Common myeloid progenitor, CD34-positive (primary cell): ENCODE measurements at regions not wholly inside any gene's neighbourhood (a gene's known extent, or its start where the extent isn't known, plus 50 kb on each side); places are given as distances from the start of the nearest gene placed in this dataset.

Experiments used
- CTCF ChIA-PET: fragments of 350-600 bp; sonication (Branson Sonifier 250); formaldehyde crosslinking; loops from one replicate; lab custom pipeline; 2021; ENCODE audit warnings: antibody characterized with exemption; lab: Charles Lee
- POLR2A ChIA-PET: fragments of 350-600 bp; sonication (Branson Sonifier 250); formaldehyde crosslinking; loops from one replicate; lab custom pipeline; 2021; ENCODE audit warnings: antibody characterized with exemption; lab: Charles Lee
- DNase-seq, 3 donors: peaks; one replicate each; pipeline versions ENCODE4 v3.0.0 to v3.0.0-alpha.2; 2013
- H3K27ac ChIP-seq, 2 experiments: 1 replicate in 1 of 2; 2 replicates in 1 of 2; pipeline ENCODE4 v1.7.0; 2013; ENCODE audit warnings: inconsistent platforms in 2 of 2, low read length in 2 of 2, mild to moderate bottlenecking in 2 of 2, low read depth in 1 of 2, moderate library complexity in 1 of 2; ENCODE audit not compliant: severe bottlenecking in 2 of 2, insufficient read depth in 1 of 2, poor library complexity in 1 of 2
- H3K27me3 ChIP-seq, 5 experiments: replicated peaks in 2 of 5; 1 replicate in 3 of 5; 2 replicates in 2 of 5; pipeline versions ENCODE4 v1.6.1 to v1.7.0; 2013; ENCODE audit warnings: low read length in 4 of 5, mild to moderate bottlenecking in 2 of 5, moderate library complexity in 2 of 5, inconsistent platforms in 1 of 5; ENCODE audit not compliant: insufficient read depth in 5 of 5, control insufficient read depth in 4 of 5
- H3K36me3 ChIP-seq, 4 experiments: 1 replicate in 2 of 4; 2 replicates in 2 of 4; pipeline versions ENCODE4 v1.6.1 to v1.7.0; 2013; ENCODE audit warnings: low read length in 3 of 4, control low read depth in 1 of 4, mild to moderate bottlenecking in 1 of 4; ENCODE audit not compliant: control insufficient read depth in 4 of 4, insufficient read depth in 4 of 4
- H3K4me1 ChIP-seq, 4 experiments: 1 replicate in 3 of 4; 2 replicates in 1 of 4; pipeline versions ENCODE4 v1.6.1 to v1.7.1; 2013; ENCODE audit warnings: low read length in 3 of 4, mild to moderate bottlenecking in 3 of 4, control low read depth in 1 of 4, inconsistent platforms in 1 of 4, moderate library complexity in 1 of 4; ENCODE audit not compliant: control insufficient read depth in 4 of 4, insufficient read depth in 4 of 4; ENCODE audit errors: control extremely low read depth in 1 of 4
- H3K4me3 ChIP-seq, 7 experiments: 1 replicate in 4 of 7; 2 replicates in 3 of 7; pipeline versions ENCODE4 v1.5.1 to v1.7.0; 2013; ENCODE audit warnings: mild to moderate bottlenecking in 7 of 7, low read length in 6 of 7, moderate library complexity in 6 of 7, inconsistent platforms in 2 of 7, low read depth in 2 of 7, control low read depth in 1 of 7; ENCODE audit not compliant: insufficient read depth in 4 of 7, control insufficient read depth in 1 of 7; ENCODE audit errors: extremely low read depth in 1 of 7
- H3K9me3 ChIP-seq, 5 experiments: 1 replicate in 4 of 5; 2 replicates in 1 of 5; pipeline versions ENCODE4 v1.6.1 to v1.7.1; 2013; ENCODE audit warnings: low read length in 4 of 5, mild to moderate bottlenecking in 2 of 5, inconsistent platforms in 1 of 5, low read depth in 1 of 5, moderate library complexity in 1 of 5; ENCODE audit not compliant: control insufficient read depth in 4 of 5, insufficient read depth in 2 of 5; ENCODE audit errors: control extremely low read depth in 1 of 5
- WGBS: methylation state at CpG from one replicate; pipeline ENCODE4 v1.1.5; 2013; ENCODE audit not compliant: insufficient coverage; 5-methylcytosine and 5-hydroxymethylcytosine counted together

- no peak overlapping the region for H3K4me3 ChIP-seq
- ChIA-PET POLR2A (interaction anchor here (0.7 kb wide), 1 partner anchor 21 kb away, joined by 3 read pairs; no protein-coding TSS in a partner anchor), CTCF (no interaction called here)
- H3K36me3 ChIP-seq = no peaks in the 10 kb centered on the region
- H3K4me1 ChIP-seq = no peaks in the 10 kb centered on the region
- H3K27ac ChIP-seq = no peak overlapping the region
- H3K9me3 ChIP-seq = no peaks in the 10 kb centered on the region
- DNase-seq = no peak
- peaks cover 0 to 2% (median 0%) of the 10 kb centered on the region in 5 experiments for H3K27me3 ChIP-seq
- 100% methylated on average over 3 of the region's 6 CpGs for WGBS
Measured at GRCh38 chr1:208778417-208778816, 534.2 kb upstream of the PLXNA2 start.

GRCh38 chr1:208781391-208782045 lies 537.3 kb upstream of the PLXNA2 start:
- Histone ChIP-seq H3K27me3 (peaks cover 0 to 2% (median 0%) of the 10 kb centered on the region in 5 experiments), H3K27ac (no peak overlapping the region), H3K36me3 (no peaks in the 10 kb centered on the region), H3K4me1 (no peaks in the 10 kb centered on the region), H3K4me3 (no peak overlapping the region), H3K9me3 (no peaks in the 10 kb centered on the region)
- 91% methylated on average over 1 of the region's 3 CpGs for WGBS
- POLR2A ChIA-PET = no interaction called here
- no peak for DNase-seq
- CTCF ChIA-PET = no interaction called here

GRCh38 chr1:208782186-208782585 lies 538.0 kb upstream of the PLXNA2 start:
- WGBS = 71% methylated on average over 3 of the region's 4 CpGs
- ChIA-PET CTCF (no interaction called here), POLR2A (no interaction called here)
- Histone ChIP-seq H3K27ac (no peak overlapping the region), H3K9me3 (no peaks in the 10 kb centered on the region), H3K4me3 (no peak overlapping the region), H3K4me1 (no peaks in the 10 kb centered on the region), H3K27me3 (peaks cover 0 to 2% (median 0%) of the 10 kb centered on the region in 5 experiments), H3K36me3 (no peaks in the 10 kb centered on the region)
- no peak for DNase-seq

- WGBS = no CpG with 5 or more reads among the region's 1 CpG
- H3K27ac ChIP-seq = no peak overlapping the region
- H3K27me3 ChIP-seq = peaks cover 0 to 2% (median 0%) of the 10 kb centered on the region in 5 experiments
- ChIA-PET POLR2A (no interaction called here), CTCF (interaction anchor here (0.6 to 1.4 kb wide), 2 partner anchors 18 to 62 kb away, joined by 3 to 4 read pairs; no protein-coding TSS in a partner anchor)
- no peaks in the 10 kb centered on the region for H3K9me3 ChIP-seq
- no peaks in the 10 kb centered on the region for H3K36me3 ChIP-seq
- H3K4me3 ChIP-seq = no peak overlapping the region
- no peak for DNase-seq
- no peaks in the 10 kb centered on the region for H3K4me1 ChIP-seq
Measured at GRCh38 chr1:208785629-208786028, 541.4 kb upstream of the PLXNA2 start.

GRCh38 chr1:208787219-208787618 lies 543.0 kb upstream of the PLXNA2 start:
- Histone ChIP-seq H3K27ac (no peak overlapping the region), H3K9me3 (no peaks in the 10 kb centered on the region), H3K27me3 (peaks cover 0 to 2% (median 0%) of the 10 kb centered on the region in 5 experiments), H3K36me3 (no peaks in the 10 kb centered on the region), H3K4me3 (no peak overlapping the region), H3K4me1 (no peaks in the 10 kb centered on the region)
- WGBS = 86% methylated on average over 3 of the region's 3 CpGs
- ChIA-PET POLR2A (no interaction called here), CTCF (interaction anchor here (1.0 kb wide), 1 partner anchor 36 kb away, joined by 3 read pairs; no protein-coding TSS in a partner anchor)
- DNase-seq = no peak

- ChIA-PET POLR2A (no interaction called here), CTCF (no interaction called here)
- Histone ChIP-seq H3K9me3 (no peaks in the 10 kb centered on the region), H3K4me3 (no peak overlapping the region), H3K4me1 (no peaks in the 10 kb centered on the region), H3K36me3 (no peaks in the 10 kb centered on the region), H3K27ac (no peak overlapping the region), H3K27me3 (no peaks in the 10 kb centered on the region)
- no peak for DNase-seq
- WGBS = no CpG with 5 or more reads among the region's 1 CpG
Measured at GRCh38 chr1:208788013-208788540, 543.9 kb upstream of the PLXNA2 start.

GRCh38 chr1:208791456-208791855 lies 547.3 kb upstream of the PLXNA2 start:
- Histone ChIP-seq H3K36me3 (no peaks in the 10 kb centered on the region), H3K27ac (no peak overlapping the region), H3K4me3 (no peak overlapping the region), H3K9me3 (no peaks in the 10 kb centered on the region), H3K4me1 (no peaks in the 10 kb centered on the region), H3K27me3 (no peaks in the 10 kb centered on the region)
- CTCF ChIA-PET = interaction anchor here (1.6 kb wide), 1 partner anchor 139 kb away, joined by 3 read pairs; no protein-coding TSS in a partner anchor
- POLR2A ChIA-PET = no interaction called here
- no peak for DNase-seq
